CD8-positive, alpha-beta memory T cell (primary cell): ENCODE measurements at regions not wholly inside any gene's neighbourhood (a gene's known extent, or its start where the extent isn't known, plus 50 kb on each side); places are given as distances from the start of the nearest gene placed in this dataset.

Experiments
- CTCF ChIA-PET: fragments of 350-600 bp; sonication (Branson Sonifier 250); formaldehyde crosslinking; loops from one replicate; lab custom pipeline; 2021; ENCODE audit warnings: antibody characterized with exemption; lab: Charles Lee
- POLR2A ChIA-PET: fragments of 350-600 bp; sonication (Branson Sonifier 250); formaldehyde crosslinking; loops from one replicate; lab custom pipeline; 2021; ENCODE audit warnings: antibody characterized with exemption; lab: Charles Lee
- DNase-seq, 5 donors: peaks; one replicate each; pipeline versions ENCODE4 v3.0.0 to v3.0.0-alpha.2; 2020 to 2022; ENCODE audit warnings: mixed read lengths in 1 of 5
- H3K27ac ChIP-seq: one replicate; pipeline ENCODE4 v1.7.0; 2013; ENCODE audit warnings: low read depth, mild to moderate bottlenecking, low read length, moderate library complexity
- H3K27me3 ChIP-seq: 2 replicates; pipeline ENCODE4 v1.7.0; 2013; ENCODE audit warnings: low read length, mild to moderate bottlenecking; ENCODE audit not compliant: insufficient read depth, poor library complexity, severe bottlenecking
- H3K36me3 ChIP-seq: 2 replicates; pipeline ENCODE4 v1.7.0; 2013; ENCODE audit warnings: mild to moderate bottlenecking, low read length, moderate library complexity; ENCODE audit not compliant: insufficient read depth
- H3K4me1 ChIP-seq: 2 replicates; pipeline ENCODE4 v1.7.0; 2013; ENCODE audit warnings: mild to moderate bottlenecking, low read length, moderate library complexity; ENCODE audit not compliant: insufficient read depth
- H3K4me3 ChIP-seq: 2 replicates; pipeline ENCODE4 v1.7.0; 2013; ENCODE audit warnings: mild to moderate bottlenecking, low read length
- H3K9me3 ChIP-seq: 2 replicates; pipeline ENCODE4 v1.7.0; 2013; ENCODE audit warnings: mild to moderate bottlenecking, low read length
- H3K27ac Mint-ChIP-seq, 8 donors: one replicate each; pipeline ENCODE4 v1.8.0; 2020 to 2021; ENCODE audit warnings: mixed read lengths in 8 of 8, mild to moderate bottlenecking in 6 of 8, inconsistent platforms in 3 of 8, moderate library complexity in 3 of 8
- H3K27me3 Mint-ChIP-seq, 2 donors: one replicate each; pipeline ENCODE4 v1.8.0; 2020 to 2021; ENCODE audit warnings: mixed read lengths in 2 of 2, mild to moderate bottlenecking in 1 of 2, moderate library complexity in 1 of 2
- H3K36me3 Mint-ChIP-seq, 3 donors: one replicate each; pipeline ENCODE4 v1.8.0; 2020 to 2021; ENCODE audit warnings: mixed read lengths in 3 of 3, inconsistent platforms in 1 of 3, mild to moderate bottlenecking in 1 of 3
- H3K4me1 Mint-ChIP-seq, 3 donors: one replicate each; pipeline ENCODE4 v1.8.0; 2020 to 2021; ENCODE audit warnings: mixed read lengths in 3 of 3, inconsistent platforms in 1 of 3, mild to moderate bottlenecking in 1 of 3
- H3K4me3 Mint-ChIP-seq, 7 donors: one replicate each; pipeline ENCODE4 v1.8.0; 2020 to 2021; ENCODE audit warnings: mixed read lengths in 7 of 7, mild to moderate bottlenecking in 6 of 7, moderate library complexity in 4 of 7, inconsistent platforms in 2 of 7
- H3K9me3 Mint-ChIP-seq, 5 donors: one replicate each; pipeline ENCODE4 v1.8.0; 2020 to 2022; ENCODE audit warnings: mixed read lengths in 5 of 5, mild to moderate bottlenecking in 3 of 5, moderate library complexity in 2 of 5, inconsistent platforms in 1 of 5

DNA sequence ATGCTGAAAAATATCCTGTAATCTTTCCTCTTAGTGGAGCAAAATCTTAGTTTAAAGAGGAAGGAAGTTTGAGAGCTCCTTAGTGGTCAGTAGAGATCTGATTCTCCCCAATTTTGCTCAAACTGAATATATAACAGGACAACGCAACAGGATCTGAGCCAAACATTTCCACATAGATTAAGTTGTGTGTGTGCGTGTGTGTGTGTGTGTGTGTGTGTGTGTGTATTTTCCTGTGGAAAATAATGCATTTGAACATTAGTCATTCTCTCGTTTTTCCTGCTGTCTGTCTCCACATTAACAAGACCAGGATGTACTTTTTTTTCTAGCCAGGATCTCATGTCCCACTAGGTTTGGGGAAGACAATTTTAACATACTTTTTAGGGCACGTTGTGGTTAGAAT is 312.1 kb upstream of the CDH18 start:
- H3K27me3 ChIP-seq = no peaks in the 10 kb centered on the region
- H3K9me3 ChIP-seq = no peaks in the 10 kb centered on the region
- H3K27me3 Mint-ChIP-seq = no peaks in the 10 kb centered on the region
- H3K4me3 Mint-ChIP-seq = no peak overlapping the region
- no peak overlapping the region for H3K27ac ChIP-seq
- ChIA-PET CTCF (no interaction called here), POLR2A (no interaction called here)
- peaks cover 12 to 36% (median 19%) of the 10 kb centered on the region in 5 donors for H3K9me3 Mint-ChIP-seq
- no peaks in the 10 kb centered on the region for H3K4me1 Mint-ChIP-seq
- H3K27ac Mint-ChIP-seq = no peak overlapping the region
- H3K4me1 ChIP-seq = no peaks in the 10 kb centered on the region
- no peaks in the 10 kb centered on the region for H3K36me3 Mint-ChIP-seq
- no peaks in the 10 kb centered on the region for H3K36me3 ChIP-seq
- DNase-seq = no peak
- no peak overlapping the region for H3K4me3 ChIP-seq

DNA sequence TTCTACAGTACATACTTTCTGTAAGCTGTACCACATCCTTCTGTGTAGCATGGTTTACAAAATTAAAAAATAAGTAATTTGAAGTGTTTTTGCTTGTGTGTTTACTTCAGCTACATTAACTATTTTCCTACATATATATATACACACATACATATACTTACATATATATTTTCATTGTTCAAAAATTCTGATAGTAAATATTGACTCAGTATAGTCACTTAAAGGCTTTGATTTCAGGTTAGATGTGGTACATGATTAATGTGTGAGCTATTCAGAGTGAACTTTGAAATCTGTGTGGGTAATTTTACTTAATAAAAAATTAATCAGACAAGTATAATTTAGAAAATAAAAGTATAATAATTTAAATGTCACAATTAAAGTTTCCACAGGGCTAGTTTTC is 306.7 kb upstream of the CDH18 start:
- H3K4me3 Mint-ChIP-seq = no peak overlapping the region
- no peaks in the 10 kb centered on the region for H3K27me3 Mint-ChIP-seq
- peaks cover 5 to 19% (median 10%) of the 10 kb centered on the region in 5 donors for H3K9me3 Mint-ChIP-seq
- no peak overlapping the region for H3K4me3 ChIP-seq
- CTCF ChIA-PET = no interaction called here
- no peaks in the 10 kb centered on the region for H3K36me3 ChIP-seq
- POLR2A ChIA-PET = no interaction called here
- H3K4me1 ChIP-seq = no peaks in the 10 kb centered on the region
- no peak for DNase-seq
- no peaks in the 10 kb centered on the region for H3K27me3 ChIP-seq
- no peaks in the 10 kb centered on the region for H3K4me1 Mint-ChIP-seq
- no peak overlapping the region for H3K27ac Mint-ChIP-seq
- no peaks in the 10 kb centered on the region for H3K36me3 Mint-ChIP-seq
- H3K9me3 ChIP-seq = no peaks in the 10 kb centered on the region
- H3K27ac ChIP-seq = no peak overlapping the region

DNA sequence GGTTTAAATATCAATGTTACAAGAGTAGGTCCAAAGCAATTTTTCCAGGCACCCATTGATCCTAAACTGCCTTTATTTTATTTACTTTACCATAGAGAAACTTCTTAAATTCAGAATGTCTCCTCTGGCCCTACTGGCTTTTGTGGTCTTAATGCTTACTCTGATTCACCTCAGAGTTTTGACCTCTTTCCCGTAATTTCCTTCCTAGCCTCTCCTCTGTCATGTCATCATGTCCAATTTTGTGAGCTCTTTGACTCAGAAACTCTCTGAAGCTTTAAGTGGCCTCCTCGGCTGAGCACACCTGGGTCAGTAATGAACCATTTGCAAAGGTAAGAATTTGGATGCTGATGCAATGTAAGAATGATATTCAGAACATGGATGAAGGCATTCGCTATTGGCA is 303.8 kb upstream of the CDH18 start:
- POLR2A ChIA-PET = no interaction called here

DNA sequence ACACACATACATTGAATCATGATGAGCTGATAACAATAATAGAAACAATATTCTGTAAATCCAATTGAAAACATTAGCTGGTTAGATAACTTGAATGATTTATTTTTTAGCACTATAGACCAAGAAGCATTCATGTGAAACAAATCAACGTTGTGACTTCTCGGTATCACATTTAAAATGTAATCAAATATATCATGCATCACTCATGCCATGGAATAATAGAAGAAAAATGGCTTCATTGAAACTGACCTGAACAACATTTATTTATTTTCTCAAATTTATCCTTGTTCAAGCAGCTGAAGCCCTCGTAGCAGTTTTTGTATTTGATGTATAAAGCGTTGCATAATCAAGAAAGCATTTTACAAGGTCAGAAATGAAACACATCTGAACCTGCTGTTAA is 299.6 kb upstream of the CDH18 start:
- no peaks in the 10 kb centered on the region for H3K27me3 Mint-ChIP-seq

More for the DNA sequence above, 303.8 kb upstream of the CDH18 start:
- no peaks in the 10 kb centered on the region for H3K4me1 ChIP-seq
- no peaks in the 10 kb centered on the region for H3K9me3 ChIP-seq
- Mint-ChIP-seq H3K27me3 (no peaks in the 10 kb centered on the region), H3K27ac (no peak overlapping the region), H3K4me1 (no peaks in the 10 kb centered on the region), H3K4me3 (no peak overlapping the region), H3K36me3 (no peaks in the 10 kb centered on the region), H3K9me3 (peaks cover 0 to 17% (median 4%) of the 10 kb centered on the region in 5 donors)
- CTCF ChIA-PET = no interaction called here
- no peak overlapping the region for H3K27ac ChIP-seq
- H3K27me3 ChIP-seq = no peaks in the 10 kb centered on the region
- DNase-seq = no peak
- no peak overlapping the region for H3K4me3 ChIP-seq
- no peaks in the 10 kb centered on the region for H3K36me3 ChIP-seq

DNA sequence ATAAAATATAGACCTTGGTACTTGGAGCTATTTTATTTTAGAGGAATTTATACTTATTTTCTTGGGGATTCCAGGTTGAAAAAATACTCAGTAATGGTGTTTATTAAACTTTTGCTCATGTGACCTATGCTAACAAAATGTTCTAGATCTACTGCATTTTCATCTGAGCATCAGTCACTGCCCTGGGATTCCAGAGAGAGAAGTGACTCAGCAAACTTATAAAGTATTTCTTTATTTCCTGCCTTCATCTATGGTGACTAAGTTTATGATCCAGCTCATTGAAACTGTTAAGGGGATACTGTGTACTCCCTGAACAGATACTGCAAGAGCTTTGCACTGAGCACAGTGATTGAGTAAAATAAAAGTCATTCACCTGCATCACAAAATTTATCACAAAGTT is 298.5 kb upstream of the CDH18 start:
- no peak overlapping the region for H3K4me3 Mint-ChIP-seq
- Histone ChIP-seq H3K9me3 (no peaks in the 10 kb centered on the region), H3K27me3 (no peaks in the 10 kb centered on the region), H3K4me3 (no peak overlapping the region), H3K36me3 (no peaks in the 10 kb centered on the region), H3K4me1 (no peaks in the 10 kb centered on the region), H3K27ac (no peak overlapping the region)
- H3K27me3 Mint-ChIP-seq = no peaks in the 10 kb centered on the region
- no peaks in the 10 kb centered on the region for H3K4me1 Mint-ChIP-seq
- H3K27ac Mint-ChIP-seq = no peak overlapping the region
- ChIA-PET CTCF (no interaction called here), POLR2A (no interaction called here)
- peaks cover under 1 to 15% (median 14%) of the 10 kb centered on the region in 5 donors for H3K9me3 Mint-ChIP-seq
- H3K36me3 Mint-ChIP-seq = no peaks in the 10 kb centered on the region
- DNase-seq = no peak

More for the DNA sequence above, 299.6 kb upstream of the CDH18 start:
- H3K4me3 Mint-ChIP-seq = no peak overlapping the region
- H3K4me3 ChIP-seq = no peak overlapping the region
- no peak for DNase-seq
- POLR2A ChIA-PET = no interaction called here
- no peaks in the 10 kb centered on the region for H3K4me1 ChIP-seq
- no peaks in the 10 kb centered on the region for H3K27me3 ChIP-seq
- H3K36me3 Mint-ChIP-seq = no peaks in the 10 kb centered on the region
- no peaks in the 10 kb centered on the region for H3K4me1 Mint-ChIP-seq
- peaks cover 0 to 15% (median 12%) of the 10 kb centered on the region in 5 donors for H3K9me3 Mint-ChIP-seq
- no peaks in the 10 kb centered on the region for H3K9me3 ChIP-seq
- no peak overlapping the region for H3K27ac ChIP-seq
- CTCF ChIA-PET = no interaction called here
- H3K36me3 ChIP-seq = no peaks in the 10 kb centered on the region
- no peak overlapping the region for H3K27ac Mint-ChIP-seq

DNA sequence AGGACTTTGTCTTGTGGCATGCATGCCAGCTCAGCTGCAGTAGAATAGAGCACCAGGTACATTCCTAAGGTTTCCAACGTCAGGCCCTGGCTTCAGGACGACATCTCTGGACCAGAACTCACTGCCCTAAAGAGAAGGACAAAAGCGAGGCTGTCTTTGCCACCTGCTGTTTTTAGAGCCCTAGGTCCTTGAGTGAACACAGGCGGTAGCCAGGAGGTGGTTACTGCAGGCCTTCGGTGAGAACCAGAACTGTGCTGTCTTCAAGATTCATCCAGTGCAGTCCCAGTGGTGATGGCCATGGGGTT is 288.9 kb upstream of the CDH18 start:
- H3K9me3 ChIP-seq = no peaks in the 10 kb centered on the region
- Mint-ChIP-seq H3K27me3 (no peaks in the 10 kb centered on the region), H3K36me3 (peaks cover 0 to 1% (median 0%) of the 10 kb centered on the region in 3 donors), H3K27ac (no peak overlapping the region), H3K4me3 (no peak overlapping the region), H3K4me1 (no peaks in the 10 kb centered on the region), H3K9me3 (peaks cover 8 to 29% (median 11%) of the 10 kb centered on the region in 5 donors)
- DNase-seq = no peak
- no peaks in the 10 kb centered on the region for H3K36me3 ChIP-seq
- ChIA-PET CTCF (no interaction called here), POLR2A (no interaction called here)
- no peaks in the 10 kb centered on the region for H3K4me1 ChIP-seq
- no peak overlapping the region for H3K27ac ChIP-seq
- H3K27me3 ChIP-seq = no peaks in the 10 kb centered on the region
- no peak overlapping the region for H3K4me3 ChIP-seq

DNA sequence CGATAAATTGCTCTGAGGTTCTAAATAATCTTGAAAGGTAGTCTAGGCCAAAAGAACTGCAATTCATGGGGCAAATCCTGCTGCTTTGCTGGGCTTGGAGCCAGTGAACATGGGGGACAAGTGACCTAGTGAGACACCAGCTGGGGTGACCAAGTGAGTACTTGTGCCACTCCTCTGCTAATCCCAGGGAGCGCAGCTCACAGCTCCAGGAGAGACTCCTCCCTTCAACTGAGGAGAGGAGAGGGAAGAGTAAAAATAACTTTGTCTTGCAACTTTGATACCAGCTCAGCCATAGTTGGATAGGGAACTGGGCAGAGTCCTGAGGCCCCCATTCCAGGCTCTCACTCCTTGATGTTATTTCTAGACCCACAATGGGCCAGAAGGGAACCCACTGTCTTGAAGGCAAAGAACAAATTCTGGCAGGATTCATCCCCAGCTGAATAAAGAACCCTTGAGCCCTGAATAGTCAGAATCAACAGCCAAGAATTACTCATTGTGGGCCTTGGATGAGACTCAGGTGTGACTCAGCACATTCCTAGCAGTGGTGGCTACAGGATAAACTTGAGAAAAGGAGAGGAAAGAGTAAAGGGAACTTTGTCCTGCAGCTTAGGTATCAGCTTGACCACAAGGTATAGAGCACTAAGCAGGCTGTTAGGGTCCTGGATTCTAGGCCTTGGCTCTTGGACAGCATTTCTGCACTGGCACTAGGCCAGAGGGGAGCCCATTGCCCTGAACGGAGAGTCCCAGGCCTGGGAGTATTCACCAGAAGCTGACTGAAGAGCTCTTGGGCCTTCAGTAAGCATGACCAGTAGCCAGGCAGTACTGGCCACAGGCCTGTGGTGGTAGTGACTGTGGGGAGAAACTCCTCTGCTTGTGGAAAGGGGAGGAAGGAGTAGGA is 288.3 kb upstream of the CDH18 start:
- ChIA-PET POLR2A (no interaction called here), CTCF (no interaction called here)
- no peaks in the 10 kb centered on the region for H3K27me3 ChIP-seq
- H3K4me1 Mint-ChIP-seq = no peaks in the 10 kb centered on the region
- H3K36me3 Mint-ChIP-seq = peaks cover 0 to 1% (median 0%) of the 10 kb centered on the region in 3 donors
- H3K4me3 Mint-ChIP-seq = no peak overlapping the region
- H3K27ac ChIP-seq = no peak overlapping the region
- H3K9me3 ChIP-seq = no peaks in the 10 kb centered on the region
- H3K4me3 ChIP-seq = no peak overlapping the region
- no peaks in the 10 kb centered on the region for H3K27me3 Mint-ChIP-seq
- peaks cover 6 to 29% (median 14%) of the 10 kb centered on the region in 5 donors for H3K9me3 Mint-ChIP-seq
- no peaks in the 10 kb centered on the region for H3K36me3 ChIP-seq
- no peak overlapping the region for H3K27ac Mint-ChIP-seq
- DNase-seq = no peak
- H3K4me1 ChIP-seq = no peaks in the 10 kb centered on the region

DNA sequence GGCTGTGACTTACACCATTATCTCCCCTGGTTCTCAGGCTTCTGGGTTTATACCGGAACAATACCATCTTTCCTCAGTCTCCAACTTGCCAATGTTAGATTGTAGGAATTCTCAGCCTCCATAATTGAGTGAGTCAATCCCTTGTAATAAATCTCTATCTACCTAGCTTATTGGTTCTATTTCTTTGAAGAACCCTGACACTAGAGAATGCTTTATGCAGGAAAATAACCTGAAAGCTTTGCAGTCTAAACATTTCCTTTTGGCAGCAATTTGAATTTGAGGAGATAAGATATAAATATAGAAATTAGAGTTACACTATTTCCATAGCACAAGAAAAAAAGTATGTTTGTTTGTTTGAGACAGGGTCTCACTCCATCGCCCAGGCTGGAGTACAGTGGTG is 278.1 kb upstream of the CDH18 start:
- Histone ChIP-seq H3K9me3 (no peaks in the 10 kb centered on the region), H3K36me3 (no peaks in the 10 kb centered on the region), H3K27me3 (no peaks in the 10 kb centered on the region), H3K4me3 (no peak overlapping the region), H3K27ac (no peak overlapping the region), H3K4me1 (no peaks in the 10 kb centered on the region)
- ChIA-PET POLR2A (no interaction called here), CTCF (no interaction called here)
- no peak for DNase-seq
- no peaks in the 10 kb centered on the region for H3K27me3 Mint-ChIP-seq
- peaks cover 6 to 23% (median 18%) of the 10 kb centered on the region in 5 donors for H3K9me3 Mint-ChIP-seq
- no peak overlapping the region for H3K4me3 Mint-ChIP-seq
- no peaks in the 10 kb centered on the region for H3K36me3 Mint-ChIP-seq
- no peaks in the 10 kb centered on the region for H3K4me1 Mint-ChIP-seq
- no peak overlapping the region for H3K27ac Mint-ChIP-seq
